HG03521 (cell line): ENCODE measurements at regions not wholly inside any gene's neighbourhood (a gene's known extent, or its start where the extent isn't known, plus 50 kb on each side); places are given as distances from the start of the nearest gene placed in this dataset.

Experiments
- ATAC-seq: cut with Tn5 transposase; IDR thresholded peaks from one replicate; pipeline ENCODE4 v1.9.1; 2021; ENCODE audit warnings: mild to moderate bottlenecking, moderate library complexity; ENCODE audit not compliant: unreplicated experiment

DNA sequence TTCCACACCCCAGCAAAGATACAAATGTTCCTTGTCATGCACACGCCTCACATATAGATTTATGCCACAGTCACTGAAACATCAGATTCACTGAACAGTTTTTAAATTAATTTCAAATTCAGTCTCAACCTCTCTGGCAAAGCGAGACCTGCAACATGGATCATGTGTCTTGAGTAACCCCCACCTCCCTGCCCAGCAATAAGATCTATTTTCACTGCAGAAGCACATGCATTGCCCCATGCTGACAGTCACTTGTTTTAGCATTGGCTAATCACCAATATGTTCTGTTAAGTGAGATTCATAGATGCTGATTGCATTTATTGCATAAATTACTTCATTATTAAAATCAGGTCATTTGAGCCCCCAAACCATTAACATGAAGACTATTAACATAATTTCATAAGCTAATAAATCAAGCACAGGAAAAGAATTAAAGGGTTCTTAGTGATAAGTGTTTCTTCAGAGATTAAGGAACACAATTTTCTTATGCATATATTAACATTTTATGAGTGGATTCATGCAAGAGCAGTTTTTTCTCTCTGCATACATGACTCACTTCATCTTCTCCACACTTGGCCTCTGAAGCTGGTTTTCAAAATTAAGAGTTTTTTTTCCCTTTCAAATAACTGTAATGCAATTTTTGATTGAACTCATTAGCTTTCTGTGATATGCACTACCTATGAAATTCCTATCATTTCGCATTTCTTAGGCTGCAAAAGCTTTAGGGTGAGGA is 173.2 kb upstream of the SOX4 start:
- ATAC-seq = no peak

DNA sequence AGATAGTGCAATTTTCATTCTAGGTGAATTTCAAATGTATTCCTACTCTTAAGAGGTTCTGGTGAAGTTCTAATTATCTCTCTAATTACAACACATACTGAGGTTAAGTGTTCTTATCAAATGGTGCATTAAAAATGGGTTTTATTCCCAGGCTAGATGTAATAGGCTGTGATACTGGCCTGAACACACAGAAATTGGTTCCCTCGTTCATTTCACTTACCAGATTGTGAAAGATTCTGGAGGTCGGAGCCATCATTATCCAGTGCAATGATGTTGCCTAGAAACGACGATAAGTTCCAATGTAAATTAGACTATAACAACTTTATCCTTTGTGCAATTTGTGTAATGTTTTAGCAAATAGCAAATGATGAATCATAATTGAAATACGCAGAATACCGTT is 172.6 kb upstream of the SOX4 start:
- no peak for ATAC-seq

DNA sequence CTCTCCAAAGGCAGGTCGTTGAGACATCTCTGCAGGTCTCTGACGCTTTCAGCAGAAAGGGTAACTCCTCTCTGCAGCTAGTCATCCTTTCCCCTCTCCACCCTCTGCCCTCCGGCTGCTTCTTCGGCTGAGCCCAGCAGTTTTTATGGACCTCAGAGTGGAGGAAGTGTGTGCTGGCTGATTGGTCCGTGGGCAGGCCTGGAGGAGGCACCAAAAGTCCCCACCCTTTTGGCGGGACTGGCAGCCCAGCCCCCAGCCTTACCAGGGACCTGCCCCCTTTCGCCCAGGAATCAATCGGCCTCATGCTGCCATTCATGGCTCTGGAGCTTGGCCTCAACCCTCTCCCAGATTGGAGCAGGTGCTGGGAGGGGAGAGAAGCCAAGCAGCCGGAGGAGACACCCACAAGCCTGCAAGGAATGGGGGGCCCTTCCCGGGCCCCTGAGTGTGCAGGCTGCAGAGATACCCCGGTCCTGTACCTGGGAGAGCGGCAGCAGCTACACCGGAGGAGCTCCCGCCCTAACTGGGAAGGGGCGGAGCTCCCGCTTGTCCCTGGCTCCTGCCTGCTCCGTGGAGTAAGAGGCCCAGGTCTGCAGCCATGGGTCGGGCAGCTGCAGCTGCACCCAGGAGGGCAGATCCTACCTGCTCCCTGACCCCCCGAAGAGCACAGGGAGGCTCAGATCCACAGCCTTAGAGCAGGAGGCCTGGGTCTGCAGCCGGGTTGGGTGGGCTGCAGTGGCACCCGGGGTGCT is 170.3 kb upstream of the SOX4 start:
- no peak for ATAC-seq

DNA sequence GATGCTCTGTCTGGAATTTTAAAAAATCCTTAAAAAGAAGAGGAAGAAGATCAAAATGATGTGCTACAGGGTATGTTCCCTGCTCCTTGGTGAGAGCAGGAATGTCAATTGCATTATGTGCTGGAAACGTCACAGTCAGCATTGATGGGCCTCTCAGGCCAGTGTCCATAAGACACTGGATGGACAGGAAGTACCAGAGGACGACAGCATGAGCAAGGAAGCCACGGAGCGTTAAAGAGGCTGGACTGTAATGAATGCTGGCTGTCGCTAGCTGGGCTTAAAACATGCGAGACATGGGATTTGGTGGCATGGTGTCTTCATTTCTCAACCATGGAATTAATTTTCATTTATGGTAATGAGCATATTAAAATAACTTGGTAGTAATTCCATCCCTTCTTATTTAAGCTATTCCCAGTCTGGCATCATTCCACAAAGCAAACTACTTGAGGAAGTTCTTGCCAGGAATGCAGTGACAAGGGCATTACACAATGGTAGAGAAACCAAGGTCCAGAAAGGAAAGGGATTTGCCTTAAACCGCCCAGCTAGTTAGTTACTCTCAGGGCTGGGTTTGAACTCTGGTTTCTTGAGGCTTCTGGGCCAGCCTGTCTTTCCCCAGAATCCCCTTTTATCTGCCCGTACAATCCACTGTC is 166.6 kb upstream of the SOX4 start:
- ATAC-seq = no peak

DNA sequence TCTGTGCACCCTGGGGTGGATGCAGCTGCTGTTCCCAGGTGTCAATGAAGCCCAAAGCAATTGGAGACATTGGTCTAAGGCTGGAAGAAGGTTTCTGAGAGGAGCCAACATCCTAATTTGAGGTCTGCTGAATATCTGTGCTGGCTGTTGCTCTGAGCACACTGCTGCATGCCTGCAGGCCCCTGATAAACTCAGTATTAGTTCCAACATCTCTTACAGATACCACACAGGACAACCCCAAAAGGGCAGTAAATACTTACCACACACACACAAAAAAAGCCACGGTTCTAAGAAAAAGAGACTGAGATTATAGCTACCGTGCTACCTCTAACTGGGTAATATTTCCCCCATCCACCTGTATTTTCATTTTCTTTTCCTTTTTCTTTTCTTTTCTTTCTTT is 164.3 kb upstream of the SOX4 start:
- no peak for ATAC-seq

DNA sequence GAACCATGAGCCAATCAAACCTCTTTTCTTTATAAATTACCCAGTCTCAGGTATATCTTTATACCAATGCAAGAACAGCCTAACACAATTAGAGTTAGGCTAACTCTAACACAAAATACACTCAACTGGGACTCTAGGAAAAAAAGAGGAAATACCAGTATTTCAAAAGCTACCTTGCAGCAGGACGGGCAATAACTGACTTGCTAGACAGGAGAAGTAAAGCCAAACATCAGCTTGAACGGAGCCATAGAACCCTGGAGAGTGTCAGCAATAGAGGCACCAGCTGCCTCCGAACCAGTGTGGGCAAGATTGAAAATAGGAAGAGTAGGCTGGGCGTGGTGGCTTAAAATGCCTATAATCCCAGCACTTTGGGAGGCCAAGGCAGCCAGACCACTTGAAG is 162.0 kb upstream of the SOX4 start:
- no peak for ATAC-seq

DNA sequence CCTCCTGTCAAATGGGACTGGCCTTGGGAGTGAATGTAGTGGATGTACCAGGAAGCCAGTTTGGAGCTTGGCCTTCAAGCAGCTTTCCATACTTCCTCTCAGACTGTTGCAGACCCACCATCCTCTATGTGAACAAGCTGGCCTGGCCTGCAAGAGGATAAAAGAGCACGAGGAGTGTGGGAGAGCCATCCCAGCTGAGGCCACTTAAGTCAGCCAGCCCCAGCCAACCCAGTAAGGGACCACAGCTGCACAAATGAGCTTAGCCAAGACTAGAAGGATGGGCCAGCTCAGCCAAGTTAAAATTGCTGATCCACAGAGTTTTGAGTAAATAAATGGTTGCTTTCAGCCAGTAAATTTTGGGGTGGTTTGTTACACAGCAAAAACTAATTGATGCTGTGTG is 156.9 kb upstream of the SOX4 start:
- ATAC-seq = no peak

DNA sequence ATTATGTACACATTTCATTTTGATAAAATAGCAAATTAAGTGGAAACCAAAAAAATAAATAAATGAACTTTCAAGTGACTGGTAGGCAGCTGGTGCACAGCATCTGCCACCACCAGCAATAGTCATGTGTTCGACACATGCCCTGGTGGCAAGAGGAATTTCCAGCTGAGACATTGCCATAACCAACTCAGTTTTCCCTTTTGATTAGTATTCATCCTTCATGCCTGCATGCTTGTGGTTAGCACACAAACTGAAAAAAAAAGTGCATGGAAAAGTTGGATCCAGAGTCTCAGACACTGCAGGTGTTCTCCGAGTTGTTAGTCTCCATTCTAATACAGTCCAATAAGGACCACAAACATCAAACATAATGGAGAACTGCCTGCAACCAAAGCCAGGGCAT is 156.0 kb upstream of the SOX4 start:
- ATAC-seq = no peak

DNA sequence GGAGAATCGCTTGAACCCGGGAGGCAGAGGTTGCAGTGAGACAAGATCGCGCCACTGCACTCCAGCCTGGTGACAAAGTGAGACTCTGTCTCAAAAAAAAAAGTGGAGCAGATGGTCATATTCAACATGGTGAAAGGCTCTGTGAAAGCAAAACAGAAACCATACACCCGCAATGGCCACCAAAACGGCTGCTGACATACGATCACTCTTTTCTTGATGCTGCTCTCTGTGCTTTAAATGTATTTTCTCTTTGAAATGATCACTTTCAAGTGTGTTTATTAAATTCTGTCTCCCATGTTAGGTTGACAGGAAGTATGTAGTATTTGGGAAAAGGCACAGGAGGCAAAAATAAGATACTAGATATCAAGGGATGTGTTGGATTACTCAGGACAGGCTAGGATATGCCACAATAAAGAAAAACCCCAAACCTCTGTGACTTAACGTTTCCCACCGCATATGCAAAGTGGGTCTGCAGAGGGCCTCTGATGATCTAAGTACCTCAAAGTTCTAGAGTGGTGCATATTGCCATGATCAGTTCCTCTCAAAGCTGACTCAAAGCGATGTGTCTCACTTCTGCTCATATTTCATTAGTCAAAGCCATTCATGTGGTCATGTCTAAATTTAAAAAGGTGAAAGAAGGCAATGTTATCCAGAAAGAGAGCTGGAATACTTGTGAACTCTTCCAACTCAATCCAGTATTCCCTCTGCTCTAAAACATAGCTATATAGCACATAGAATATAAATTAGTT is 155.1 kb upstream of the SOX4 start:
- ATAC-seq = peak; percentile 97

DNA sequence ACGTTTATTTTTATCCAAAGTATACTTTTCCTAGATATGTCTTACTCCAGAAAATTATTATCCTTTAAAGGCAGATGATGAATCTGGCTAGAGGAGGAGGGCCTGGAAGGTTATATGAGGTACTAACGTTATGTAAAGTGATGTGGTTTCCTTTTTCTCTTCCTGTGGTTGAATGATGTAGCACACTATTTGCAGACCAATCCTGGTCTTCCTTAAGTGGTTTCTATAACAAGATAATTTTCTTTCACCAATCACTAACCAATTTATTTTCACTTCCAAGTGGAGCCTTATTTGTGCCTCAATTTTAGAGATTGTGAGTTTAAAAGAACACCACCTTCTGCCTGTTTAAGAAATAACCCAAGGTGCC is 154.6 kb upstream of the SOX4 start:
- peak; percentile 31 for ATAC-seq

DNA sequence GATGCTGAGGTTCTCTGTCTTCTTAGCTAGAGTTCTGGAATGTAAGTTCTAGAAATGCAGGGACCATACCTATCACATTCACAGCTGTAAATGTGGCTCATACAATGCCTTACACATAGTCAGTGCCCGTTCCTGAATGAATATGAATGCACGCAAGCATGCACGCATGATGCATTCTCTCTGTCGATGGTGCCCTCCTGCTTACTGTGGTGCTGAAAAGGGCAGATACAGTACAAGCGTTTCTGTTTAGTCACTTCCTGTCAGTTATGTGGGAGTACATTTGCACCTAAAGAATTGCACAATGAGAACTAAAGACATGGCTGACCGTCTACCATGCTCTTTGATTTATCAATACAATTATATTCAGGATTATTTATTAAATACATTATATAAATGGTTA is 152.2 kb upstream of the SOX4 start:
- ATAC-seq = no peak

DNA sequence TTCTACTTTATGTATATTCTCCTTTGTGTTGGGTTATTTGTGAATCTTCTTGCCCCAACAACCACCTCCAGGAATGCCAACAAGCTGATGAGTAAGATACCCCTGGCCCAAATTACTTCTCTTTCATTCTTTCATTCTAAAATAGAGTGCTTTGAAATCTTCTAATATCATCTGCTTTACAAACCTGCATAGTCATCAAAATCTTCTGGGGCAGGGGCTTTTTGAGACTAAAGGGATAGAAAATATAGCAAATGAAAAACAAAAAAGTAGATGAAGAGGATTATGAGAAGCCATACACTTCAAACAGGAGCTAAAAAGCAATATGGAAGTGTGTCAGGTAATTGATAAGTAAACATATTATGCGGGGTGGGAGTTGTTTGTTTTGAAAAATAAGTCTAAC is 150.7 kb upstream of the SOX4 start:
- ATAC-seq = no peak

DNA sequence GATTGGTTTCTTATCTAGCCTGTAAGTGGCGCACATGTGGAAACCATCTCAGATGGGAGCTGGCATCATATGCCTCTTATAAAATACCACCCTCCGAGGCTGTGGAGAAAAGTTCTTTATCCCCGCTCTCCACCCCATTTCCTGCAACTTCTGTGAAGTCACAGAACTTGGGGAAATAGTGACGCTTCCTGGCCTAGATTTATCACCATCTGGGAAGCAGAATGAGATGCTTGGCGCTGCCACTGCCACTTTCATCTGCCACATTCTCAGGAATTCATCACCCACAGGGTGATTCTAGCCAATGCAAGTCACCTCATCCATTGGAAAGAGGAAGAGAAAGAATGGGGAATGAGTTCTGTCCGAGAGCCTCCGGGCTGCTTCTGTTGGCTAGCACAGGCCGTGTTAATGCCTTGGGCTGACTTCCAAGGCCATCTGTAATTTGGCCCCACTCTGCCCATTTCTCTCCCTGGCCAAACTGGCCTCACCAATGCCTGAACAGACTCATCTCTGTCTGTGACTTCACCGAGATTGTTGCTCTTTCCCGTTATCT is 148.8 kb upstream of the SOX4 start:
- no peak for ATAC-seq

DNA sequence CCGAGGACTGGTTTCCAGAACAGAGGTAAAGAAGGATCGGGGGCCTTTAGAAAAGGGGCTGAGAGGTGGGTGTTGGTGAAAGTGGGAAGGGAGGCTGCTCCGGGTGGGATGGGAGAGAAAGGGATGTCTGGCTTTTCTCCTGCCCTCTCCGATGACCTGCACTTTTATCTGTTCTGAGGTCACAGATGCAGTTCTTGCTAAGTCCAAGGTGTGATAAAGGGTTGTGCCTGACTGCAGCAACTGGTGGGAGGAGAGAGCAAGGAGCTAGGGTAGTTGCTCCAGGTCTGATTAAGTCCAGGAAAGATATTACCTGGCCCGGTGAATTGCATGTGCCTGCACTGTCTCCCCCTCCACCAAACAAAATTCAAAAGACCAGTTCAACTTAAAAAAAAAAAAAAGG is 145.6 kb upstream of the SOX4 start:
- no peak for ATAC-seq

DNA sequence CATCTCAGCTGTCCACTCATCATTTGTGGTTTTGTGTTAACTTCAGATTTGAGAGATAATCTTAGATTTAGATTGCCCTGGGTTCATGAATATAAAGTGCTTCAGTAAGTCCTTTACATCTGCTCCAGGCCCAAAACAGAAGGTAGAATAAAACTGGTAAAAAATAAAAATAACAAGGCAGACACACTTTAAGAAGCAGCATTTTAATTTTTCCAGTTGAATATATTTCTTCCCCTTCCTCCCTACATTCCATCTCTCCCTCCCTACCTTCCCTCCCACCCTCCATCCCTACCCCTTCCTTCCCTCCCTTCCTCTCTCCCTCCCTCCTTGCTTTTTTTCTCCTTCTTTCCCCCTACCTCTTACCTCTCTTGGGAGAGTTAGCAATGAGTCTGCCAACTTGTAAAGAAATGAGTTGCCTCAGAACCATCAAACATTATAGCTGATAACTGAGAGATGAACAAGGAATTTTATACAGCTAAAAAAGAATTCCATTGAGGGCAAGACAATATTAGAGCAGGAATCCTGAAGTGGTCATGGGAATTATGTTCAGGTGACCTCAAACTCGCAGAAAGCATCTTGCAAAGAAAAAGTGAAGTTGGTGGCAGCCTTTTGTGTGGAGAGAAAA is 145.0 kb upstream of the SOX4 start:
- ATAC-seq = no peak

DNA sequence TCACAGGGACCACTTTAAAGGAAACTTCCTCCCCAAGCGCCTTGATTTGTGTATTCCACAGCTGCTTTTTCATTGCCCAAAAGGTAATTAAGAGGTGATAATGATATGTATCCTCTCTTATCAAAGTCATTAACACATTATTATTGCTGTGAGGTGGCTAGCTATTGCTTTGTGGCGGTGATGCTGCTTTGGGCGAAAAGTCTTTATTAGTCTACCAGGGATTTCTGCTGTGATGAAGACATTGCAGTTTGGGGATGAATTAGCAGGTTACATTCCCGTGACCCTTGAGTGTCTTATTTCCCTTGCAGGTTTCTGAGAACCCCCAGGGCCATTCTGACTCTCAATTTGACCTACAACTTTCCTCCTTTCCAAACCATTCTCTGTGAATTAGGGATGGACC is 143.4 kb upstream of the SOX4 start:
- ATAC-seq = no peak

DNA sequence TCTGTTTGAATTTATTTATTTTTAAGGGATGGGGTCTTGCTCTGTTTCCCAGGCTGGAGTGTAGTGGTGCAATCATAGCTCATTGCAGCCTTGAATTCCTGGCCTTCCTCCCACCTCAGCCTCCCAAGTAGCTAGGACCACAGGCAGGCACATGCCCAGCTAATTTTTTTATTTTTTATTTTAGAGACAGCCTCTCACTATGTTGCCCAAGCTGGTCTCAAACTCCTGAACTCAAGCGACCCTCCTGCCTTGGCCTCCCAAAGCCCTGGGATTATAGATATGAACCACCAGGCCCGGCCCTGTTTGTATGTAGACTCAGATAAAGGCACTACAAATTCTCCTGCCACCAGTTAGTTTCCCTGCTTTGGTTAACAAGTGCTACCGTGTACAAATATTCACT is 142.9 kb upstream of the SOX4 start:
- ATAC-seq = no peak

DNA sequence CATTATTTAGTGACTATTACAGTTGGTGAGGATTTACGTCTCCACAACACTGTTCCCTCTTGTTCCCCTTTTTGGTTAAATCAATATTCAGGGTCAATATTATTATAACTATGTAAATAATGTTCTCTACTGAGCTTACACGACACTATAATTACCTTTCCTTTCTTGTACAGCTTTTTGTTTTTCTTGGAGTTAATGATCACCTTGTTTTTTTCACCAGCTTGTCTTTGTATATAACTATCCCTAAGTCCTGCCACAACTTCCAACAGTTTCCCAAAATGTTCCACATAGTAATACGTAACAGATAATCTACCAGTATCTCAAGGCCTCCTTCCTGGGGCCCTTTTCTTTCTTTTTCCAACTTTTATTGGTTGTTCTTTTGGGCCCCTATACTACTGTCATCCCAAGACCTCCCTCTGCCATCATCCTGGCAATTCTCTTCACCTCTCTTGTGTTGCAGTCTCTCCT is 142.0 kb upstream of the SOX4 start:
- ATAC-seq = no peak

DNA sequence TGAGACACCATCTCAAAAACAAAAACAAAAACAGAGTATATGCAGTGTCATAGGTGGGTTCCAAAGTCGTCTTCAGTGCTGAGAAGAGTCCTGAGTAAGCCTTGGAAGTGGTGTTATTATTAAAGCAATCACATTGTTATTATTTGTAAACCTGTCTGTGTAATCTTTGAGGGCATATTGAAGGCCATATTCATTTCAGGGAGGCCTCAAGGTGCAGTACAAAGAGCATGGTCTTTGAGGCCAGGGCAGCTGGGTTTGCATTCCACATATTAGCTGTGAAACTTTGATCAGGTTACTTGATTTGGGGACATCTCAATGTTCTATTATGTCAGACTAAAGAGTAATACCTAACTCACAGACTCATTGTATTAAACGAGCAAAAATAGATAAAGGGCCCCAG is 139.3 kb upstream of the SOX4 start:
- no peak for ATAC-seq

DNA sequence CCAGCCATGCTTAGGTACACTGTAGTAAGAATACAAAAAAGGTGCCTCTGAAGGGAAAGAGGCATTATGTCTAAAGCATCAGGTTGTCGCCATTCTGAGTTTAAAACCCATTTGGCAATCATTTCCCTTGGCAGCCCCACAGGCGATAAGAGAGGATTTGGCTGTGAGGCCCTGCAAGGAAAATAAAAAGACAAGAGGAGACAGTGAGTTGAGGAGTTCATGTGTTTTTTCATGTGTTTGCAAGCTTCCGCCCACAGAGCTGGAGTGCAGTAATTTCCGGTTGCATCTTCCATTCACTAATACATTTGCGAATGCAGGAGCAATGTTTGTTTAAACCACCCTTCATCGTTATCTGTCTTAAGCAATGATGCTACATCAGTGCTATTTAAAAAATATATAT is 138.5 kb upstream of the SOX4 start:
- ATAC-seq = no peak

DNA sequence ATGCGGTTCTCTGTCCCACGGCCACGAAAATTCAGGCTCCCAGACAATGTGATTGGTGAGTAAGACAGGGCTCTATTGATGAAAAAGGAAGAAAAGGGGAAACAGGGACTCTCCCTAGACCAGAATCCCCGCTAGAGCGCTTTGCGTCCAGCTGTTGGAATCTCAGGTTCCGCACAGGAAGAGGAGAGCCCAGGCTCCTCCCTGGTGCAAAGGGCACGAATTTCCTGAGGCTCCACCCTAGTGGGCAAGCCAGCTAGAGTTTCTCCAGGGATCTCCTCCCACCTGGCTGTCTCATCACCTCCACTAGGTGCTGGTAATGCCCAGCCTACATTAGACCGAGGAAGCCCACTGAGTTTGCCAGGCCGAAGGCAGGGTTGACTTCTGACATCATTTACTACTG is 135.9 kb upstream of the SOX4 start:
- ATAC-seq = no peak
